NCI-H146 (cell line): ENCODE measurements at regions not wholly inside any gene's neighbourhood (a gene's known extent, or its start where the extent isn't known, plus 50 kb on each side); places are given as distances from the start of the nearest gene placed in this dataset.

ENCODE experiments used
- DNase-seq: peaks from one replicate; lab custom pipeline; 2025; lab: John Stamatoyannopoulos, UW

DNA sequence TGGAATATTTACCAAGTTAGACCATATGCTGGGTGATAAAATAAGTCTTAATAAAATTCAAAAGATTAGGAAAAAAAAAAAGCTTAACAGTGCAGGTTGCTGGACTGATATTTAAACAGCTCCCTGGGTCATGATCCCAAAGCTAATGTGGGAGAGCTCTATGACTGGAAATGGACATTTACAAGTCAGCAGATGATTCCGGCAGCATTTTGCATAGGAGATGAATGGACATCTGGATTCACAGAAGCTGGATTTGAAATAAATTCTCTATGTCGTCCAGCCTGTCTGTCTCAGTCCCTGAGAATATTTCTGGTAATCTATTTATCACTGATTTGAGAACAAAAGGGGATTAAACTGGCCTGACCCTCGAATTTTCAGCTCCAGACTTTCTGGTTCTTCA is 52.3 kb upstream of the KLHL25 start:
- no peak for DNase-seq

DNA sequence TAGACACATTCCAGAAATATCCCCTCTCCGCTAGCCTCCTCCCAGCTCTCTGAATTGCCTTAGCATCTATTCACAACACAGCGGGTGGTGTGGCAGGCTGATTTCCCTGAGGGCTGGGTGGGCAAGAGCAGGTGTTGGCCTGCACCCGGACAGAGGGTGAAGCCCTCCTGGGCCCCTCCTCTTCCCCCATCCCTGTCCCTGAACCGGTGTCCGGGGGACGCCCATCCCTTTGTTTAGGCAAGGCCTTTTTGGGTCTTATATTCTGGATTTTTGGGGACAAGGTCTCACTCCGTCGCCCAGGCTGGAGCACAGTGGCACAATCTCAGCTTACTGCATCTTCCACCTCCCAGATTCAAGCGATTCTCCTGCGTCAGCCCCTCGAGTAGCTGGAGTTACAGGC is 55.2 kb upstream of the KLHL25 start:
- peak; percentile 13 for DNase-seq

DNA sequence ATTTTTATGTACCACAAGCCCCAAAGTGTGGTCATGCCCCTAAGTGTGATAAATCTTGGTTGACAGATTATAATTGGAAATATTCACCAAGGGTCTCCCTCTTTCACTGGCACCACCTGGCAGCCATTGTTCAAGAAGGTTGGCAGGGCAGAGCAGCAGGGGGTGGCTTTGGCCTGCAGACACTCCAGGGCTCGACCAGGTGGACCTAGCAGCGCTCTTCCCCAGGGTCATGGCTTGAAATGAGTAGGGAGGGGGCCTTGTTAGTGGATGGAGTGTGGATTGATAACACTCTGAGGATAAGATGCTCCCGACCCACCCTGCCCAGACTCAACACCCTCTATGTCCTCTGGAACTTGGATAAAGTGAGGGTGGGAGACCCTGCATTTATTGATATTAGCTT is 58.2 kb upstream of the KLHL25 start:
- no peak for DNase-seq

DNA sequence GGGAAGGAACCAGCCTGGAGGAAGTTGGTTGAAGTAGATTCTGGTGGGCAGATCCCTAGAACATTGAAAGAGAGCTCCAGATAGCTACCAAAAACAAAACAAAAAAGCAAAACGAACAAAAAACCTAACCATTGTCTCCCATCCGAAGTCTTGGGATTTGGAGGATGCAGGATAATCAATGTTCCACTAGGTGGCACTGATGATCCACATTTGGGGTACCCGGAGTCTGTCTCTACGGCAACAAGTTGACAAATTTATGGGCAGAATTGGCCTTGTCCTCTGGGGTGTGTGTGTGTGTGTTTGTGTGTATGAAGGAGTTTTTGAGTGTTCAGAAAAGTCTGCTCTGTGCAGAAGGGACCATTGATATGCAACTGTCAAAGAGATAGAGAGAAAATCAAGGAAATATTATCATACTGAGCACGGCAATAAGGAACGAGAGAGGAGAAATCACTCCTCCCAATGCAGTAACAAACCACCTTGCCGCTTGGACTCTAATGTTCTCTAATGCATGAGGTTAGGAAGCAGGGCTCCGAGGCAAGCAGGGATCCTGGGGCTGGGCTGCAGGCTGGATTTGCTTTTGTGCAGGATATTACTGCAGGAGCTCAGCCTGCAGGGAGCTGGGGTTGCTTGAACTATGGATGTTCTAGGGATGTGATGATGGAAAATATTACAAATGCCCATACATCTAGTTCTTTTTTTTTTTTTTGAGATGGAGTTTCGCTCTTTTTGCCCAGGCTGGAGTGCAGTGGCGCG is 59.8 kb upstream of the KLHL25 start:
- peak; percentile 41 for DNase-seq

DNA sequence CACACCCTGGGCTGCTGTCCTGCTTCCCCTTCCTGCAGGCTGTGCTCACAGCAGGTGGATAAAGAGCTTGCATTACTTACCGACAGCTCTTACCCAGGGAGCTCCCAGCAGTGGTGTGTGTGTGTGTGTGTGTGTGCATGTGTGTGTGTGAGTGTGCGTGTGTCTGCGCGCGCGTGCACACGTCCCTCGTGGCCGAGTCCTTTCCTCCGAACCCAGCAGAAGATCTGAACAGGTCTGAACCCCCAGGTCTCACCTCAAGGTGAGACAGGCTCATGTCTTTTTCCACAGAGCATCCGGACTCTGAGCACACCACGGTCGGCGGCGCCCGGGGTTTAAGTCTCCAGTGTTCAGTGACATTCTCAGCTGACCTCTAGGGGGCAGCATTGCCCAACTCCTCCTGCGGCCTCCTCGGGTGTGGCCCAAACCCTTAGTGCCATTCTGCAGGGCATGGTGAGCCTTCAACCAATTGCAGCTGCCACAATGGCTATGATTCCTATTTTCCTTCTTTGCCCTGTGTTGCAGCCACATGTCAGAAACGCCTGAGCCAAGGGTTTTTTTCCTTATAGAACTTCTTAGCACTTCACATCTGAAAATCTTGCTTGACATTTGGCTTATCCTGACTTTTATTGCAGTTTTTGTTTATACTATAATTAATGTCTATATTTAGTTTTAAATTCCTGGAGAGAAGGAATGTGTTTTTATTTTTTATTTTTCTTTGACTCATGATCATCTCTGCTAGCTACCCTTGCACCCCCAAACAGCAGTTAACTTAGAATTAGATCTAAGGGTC is 64.1 kb upstream of the KLHL25 start:
- peak; percentile 62 for DNase-seq

DNA sequence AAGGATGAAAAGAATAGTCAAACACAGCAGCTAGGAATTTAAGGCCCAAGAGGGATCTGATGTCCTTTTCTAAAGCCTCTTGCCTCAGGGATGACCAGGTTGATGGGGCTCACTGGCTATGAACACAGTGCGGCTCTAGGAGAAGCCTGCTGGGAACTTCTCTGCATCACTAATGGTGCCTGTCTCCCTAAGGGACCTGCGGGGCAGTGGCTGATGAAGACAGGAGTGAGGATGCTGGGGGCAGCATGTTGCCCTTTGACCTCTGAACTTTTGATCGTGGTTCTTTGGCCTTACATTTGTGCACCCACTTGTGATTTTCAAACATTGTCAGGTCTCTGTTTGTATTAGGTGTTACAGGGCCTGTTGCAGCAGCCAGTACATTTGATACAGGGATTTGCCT is 64.9 kb upstream of the KLHL25 start:
- DNase-seq = no peak

DNA sequence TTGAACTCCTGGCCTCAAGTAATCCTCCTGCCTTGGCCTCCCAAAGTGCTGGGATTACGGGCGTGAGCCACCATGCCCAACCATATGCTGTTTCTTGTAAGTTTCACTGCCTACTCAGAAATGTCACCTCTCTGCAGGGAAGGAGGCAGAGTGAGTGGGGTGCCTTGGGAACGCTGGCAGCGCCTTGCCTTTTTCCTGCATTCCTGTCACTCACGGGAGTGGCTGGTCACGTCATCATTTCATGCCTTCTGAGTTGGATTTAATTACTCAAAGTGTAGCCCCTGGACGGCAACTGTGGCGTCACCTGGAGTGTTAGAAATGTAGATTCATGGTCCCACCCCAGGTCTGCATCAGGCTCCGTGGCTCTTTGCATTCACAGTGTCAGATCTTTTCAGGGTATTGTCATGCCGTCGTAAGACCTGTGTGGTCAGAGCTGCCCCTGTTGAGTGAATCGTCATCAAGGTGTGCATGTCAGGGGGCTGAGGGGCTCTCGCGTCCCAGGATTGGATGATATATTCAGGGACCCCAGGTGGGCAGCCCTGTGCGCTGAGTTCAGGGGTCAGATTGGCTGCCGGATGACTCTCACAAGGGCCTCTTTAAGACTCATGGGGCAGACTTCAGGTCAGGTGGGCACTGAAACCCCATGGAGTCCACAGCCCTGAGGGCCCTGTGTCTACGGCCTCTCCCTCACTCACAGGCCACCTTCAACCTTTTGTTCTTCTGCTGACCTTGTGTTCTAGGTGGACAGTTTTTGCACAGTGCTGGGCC is 65.9 kb upstream of the KLHL25 start:
- no peak for DNase-seq

DNA sequence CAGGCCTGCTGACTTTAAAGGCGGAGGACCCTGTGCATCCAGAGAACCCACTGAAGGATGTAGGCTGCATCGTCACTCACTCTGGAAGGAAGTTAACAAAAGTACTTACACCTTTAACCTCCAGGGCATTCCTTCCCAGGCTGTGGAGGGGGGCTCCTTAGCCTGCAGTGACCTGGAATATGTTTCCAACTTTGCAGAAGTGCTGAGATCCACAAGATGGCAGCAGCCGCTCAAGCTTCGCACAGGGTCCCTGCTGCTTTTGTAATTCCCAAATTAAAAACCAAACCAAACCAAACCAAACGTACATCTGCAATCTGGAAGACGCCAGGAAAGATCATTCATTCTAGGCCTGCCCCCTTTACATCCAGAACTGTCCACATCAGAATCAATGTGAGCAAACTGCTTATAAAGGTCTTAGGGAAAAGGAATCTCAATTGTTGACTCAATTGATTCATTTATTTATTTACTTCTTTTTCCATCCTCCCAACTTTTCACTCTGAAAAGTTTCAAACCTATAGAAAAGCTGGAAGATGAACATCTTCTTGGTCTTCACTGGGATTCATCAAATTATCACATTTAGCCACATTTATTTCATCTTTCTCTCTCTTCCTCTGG is 70.5 kb upstream of the KLHL25 start:
- peak; percentile 6 for DNase-seq

DNA sequence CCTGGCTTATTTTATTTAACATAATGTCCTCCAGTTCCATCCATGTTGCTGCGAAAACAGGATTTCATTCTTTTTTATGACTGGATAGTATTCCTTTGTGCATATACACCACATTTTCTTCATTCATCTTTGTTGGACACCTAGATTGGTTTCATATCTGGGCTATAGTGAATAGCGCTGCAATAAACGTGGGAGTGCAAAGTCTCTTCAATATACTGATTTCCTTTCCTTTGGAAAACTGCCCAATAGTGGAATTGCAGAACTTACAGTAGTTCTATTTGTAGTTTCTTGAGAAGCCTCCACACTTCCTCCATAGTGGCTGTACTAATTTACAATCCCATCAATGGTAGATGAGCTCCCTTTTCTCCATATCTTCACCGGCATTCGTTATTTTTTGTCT is 72.5 kb upstream of the KLHL25 start:
- no peak for DNase-seq

DNA sequence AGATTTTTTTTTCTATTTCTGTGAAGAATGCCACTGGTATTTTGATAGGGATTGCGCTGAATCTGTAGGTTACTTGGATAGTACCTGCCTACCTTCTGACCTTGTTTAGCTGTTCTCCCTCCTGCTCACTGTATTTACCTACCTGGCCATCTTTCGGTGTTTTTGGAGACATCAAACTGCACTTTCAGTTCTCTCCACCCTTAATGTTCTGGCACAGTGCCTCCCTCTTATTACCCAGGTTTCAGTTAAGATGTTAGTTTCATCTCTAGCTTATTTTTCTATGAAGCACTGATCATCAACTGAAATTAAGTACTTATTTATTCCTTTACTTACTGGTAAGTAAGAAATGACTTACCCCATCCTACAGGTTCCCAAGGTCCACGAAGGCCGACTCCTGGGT is 74.4 kb upstream of the KLHL25 start:
- no peak for DNase-seq

DNA sequence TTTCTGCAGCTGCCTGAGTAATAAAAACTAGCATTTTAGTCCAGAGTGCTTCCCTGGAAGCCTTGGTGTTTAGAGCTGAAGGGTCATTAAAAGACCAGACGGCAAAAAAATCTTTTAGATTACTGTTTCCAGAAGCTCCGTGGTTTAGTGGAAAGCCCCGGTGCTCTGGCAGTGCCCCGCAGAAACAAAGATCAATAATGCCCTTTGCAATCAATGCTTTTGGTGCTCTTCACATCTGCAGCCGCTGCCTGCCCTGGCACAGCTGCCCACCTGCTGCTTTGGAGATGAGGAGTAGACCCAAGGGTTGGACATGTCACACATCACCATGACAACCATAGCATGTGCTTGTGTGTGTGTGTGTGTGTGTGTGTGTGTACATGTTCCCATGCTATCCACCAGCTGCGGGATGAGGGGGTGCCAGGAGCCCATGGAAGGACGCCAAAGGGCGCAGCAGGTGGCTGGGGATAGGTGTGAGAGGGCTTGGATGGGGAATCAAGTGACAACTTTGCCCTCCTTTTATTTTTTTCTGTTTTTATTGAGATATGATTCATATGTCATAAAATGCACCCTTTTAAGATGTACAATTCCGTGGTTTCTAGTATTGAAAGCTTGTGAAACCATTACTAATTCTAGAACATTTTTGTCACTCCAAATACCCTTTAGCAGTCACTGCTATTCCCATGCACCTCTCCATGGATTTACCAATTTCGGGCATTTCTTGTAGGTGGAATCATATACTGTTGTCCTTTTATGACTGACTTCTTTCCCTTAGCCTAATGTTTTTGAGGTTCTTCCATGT is 75.7 kb upstream of the KLHL25 start:
- DNase-seq = no peak

DNA sequence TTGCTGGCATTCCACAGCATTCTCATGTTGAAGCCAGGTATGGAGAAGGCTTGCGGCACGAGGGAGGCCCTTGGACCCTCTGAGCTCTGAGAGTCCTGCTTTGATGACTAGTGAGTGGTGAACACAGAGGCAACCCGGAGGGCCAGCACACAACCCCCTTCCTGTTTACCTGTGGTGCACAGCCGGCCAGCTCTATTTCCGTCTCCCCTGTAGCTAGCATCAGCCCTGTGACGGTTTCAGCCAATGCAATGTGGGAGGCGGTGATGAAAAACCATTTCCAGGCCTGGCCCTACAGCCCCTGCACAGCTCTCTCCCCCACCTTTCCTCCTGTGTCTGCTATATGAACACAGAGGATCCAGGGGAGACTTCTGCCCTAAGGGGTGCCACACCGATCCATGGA is 76.8 kb upstream of the KLHL25 start:
- DNase-seq = no peak

DNA sequence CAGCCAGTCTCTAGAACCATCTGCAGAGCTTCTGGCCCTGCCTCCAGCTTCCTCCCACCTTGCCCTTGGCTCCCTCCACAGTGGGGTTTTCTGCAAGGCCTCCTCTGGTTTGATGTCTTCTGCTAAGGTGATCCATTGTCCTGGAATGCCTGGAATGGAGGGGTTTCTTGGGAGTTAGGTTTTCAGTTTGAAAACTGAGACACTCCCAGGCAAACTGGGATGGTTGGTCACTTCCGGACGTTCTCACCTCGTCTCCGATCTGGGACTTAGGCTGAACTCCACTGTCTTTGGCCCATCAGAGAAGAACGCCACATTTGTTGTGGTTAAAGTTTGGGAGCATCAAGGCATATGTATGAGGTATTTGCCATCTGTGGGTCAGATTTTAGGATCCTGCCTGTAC is 77.4 kb upstream of the KLHL25 start:
- DNase-seq = no peak

DNA sequence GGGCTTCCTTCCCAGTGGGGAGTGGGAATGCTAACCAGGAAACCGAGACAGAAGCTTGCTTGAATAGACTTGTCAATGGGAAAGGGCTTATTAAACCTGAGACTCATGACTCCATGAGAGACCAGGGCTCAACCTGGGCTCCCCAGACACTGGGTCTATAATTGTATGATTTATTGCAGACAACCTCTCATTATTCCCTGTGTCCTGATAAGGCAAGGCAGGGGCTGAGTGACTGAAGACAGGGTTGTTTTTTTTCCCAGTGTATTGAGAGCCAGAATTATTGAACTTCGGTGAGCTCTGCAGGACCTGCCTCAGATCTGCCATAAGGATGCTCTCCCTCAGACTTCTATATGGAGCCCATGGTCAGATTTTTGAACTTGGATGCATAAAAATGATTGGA is 79.5 kb upstream of the KLHL25 start:
- no peak for DNase-seq

DNA sequence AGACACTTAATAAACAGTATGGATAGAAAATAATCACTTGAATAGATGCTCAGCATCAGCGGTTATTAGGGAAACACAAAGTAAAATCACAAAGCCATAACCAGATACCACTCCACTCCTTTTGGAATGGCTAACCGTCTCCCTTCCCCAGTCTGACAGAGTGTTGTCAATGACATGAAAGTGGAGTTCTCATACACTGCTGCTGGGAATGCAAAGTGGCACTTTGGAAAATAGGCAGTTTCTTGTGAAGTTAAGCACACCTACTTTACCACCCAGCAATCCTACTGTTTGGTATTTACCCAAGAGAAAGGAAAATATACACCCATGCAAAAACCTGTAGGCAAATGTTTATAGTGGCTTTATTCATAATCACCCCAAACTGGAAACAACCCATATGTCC is 81.0 kb upstream of the KLHL25 start:
- DNase-seq = no peak

DNA sequence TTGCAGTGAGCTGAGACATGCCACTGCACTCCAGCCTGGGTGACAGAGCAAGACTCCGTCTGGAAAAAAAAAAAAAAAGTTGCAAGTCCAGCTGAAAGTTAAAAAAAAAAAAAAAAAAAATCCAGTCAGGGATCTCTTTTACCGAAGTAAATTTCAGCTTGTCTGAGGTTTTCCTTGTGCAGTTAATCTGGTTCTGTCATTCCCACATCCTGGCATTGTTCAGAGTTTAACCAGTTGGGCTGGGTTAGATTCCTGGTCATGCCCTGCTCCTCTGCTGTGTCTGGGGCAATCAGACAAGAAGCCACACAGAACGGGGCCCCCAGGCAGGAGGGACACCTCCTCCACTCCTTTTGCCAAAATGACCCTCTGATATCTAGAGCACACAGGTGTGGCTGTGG is 84.1 kb upstream of the KLHL25 start:
- DNase-seq = no peak

DNA sequence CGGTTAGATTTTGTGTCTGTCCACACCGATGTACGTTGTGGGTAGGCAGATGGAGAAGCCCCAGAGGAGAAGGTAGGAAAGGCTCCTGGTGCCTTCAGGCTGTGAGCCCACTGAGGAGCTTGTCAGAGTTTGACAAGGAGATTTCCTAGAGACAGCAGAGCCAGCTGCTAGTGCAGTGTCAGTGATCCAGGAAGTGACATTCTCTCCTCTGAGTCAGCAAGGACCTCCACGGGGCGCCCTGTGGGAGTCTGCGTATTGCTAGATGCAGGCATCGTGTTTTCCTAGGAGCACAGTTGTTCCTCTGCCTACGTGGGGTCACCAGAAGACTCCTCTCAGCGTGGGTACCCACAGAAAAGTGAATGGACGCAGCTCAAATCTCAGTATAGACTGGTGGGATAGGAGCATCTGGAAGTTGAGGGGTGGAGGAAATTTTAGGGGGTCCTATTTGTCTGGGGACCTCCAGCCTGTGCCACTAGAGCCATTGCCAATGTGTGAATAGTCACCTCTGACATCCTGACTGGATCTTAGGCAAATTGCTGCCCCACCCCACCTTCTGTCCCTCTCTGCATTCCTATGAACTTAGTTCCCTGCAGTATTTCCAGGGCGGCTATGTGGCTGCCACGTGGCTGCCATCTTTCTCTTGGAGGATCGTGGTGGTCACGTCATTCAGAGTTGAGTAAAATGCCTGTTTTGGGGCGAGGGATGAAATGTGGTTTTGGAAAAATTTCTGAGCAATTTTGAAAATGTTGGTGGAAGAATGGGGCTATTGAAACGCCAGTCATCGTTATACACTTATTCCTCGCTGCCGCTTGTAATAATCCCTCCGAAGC is 84.8 kb upstream of the KLHL25 start:
- DNase-seq = no peak

DNA sequence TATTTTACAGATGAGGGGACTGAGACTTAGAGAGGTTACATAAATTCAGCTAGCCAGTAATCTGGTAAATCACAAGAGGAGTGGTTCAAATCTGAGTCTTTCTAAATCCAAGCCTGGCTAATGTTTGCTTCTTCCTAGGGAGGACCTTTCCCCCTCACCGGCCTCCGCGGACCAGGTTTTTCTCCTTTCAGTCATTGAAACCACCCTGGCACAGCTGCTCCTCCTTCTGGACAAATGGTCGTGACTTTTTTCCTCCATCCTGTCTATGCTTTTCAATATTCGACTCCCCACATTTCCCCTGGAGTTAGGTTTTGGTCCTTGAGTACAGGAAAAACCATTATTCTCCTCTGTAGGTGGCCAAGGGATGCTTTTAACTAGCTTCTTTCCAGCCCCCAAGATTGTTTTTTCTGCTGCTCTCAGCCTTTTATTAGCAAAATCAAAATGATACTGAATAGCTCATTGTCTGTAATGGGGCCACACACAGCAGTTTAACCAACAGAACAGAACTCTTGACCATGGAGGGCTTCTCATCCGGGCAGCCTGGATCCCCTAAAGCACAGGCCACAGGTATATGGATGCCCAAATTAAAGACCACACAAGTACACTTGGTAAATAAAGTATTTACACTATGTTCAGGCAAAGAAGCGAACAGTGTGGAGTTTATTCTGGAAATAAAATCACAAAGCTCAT is 85.9 kb upstream of the KLHL25 start:
- DNase-seq = no peak

DNA sequence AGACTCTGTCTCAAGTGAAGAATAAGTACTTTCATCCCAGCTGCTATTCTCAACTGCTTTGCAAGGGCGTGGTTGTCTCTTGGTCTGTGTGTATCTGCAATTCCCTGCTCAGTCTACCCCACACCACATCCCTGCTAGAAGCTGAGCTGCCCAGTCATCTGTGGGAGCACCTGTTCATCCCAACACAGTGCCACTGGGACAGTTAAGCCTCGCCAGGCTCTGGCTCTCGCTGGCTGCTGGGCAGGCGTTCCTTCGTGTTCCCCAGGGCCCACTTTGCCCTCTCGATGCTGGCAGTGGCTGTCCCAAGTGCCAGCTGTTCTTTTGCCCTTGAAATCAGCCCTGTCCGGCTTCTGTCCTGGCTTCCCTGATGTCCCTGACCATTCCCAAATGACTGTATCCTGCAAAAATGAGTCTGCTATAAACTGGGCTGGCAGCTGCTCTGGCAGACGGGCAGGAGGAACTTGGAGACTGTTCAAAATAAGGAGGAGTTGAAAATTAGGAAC is 91.6 kb upstream of the KLHL25 start:
- no peak for DNase-seq
